Aorta (tissue), 5 donors: ENCODE measurements at regions not wholly inside any gene's neighbourhood (a gene's known extent, or its start where the extent isn't known, plus 50 kb on each side); places are given as distances from the start of the nearest gene placed in this dataset.

Experiments
- ATAC-seq: fragments of 200-7000 bp; cut with Tn5 transposase; one replicate; pipeline ENCODE4 v1.9.1; 2022; ENCODE audit warnings: moderate library complexity; ENCODE audit not compliant: low FRiP score
- DNase-seq, 2 donors: peaks; one replicate each; pipeline ENCODE4 v3.0.0-alpha.2; 2020
- H3K27ac ChIP-seq, 2 donors: one replicate each; pipeline ENCODE4 v1.5.1; 2013; ENCODE audit warnings: low read length in 2 of 2, mild to moderate bottlenecking in 2 of 2, moderate library complexity in 2 of 2, control low read depth in 1 of 2, inconsistent platforms in 1 of 2, low read depth in 1 of 2
- H3K27me3 ChIP-seq, 2 donors: one replicate each; pipeline ENCODE4 v1.6.1; 2013; ENCODE audit warnings: control low read depth in 1 of 2, low read length in 1 of 2, mild to moderate bottlenecking in 1 of 2, moderate library complexity in 1 of 2; ENCODE audit not compliant: insufficient read depth in 2 of 2, control insufficient read depth in 1 of 2
- H3K36me3 ChIP-seq, 2 donors: one replicate each; pipeline ENCODE4 v1.6.1; 2013; ENCODE audit warnings: control low read depth in 1 of 2, low read length in 1 of 2, mild to moderate bottlenecking in 1 of 2; ENCODE audit not compliant: insufficient read depth in 2 of 2, control insufficient read depth in 1 of 2
- H3K4me1 ChIP-seq, 2 donors: one replicate each; pipeline ENCODE4 v1.6.1; 2013; ENCODE audit warnings: low read length in 2 of 2, control low read depth in 1 of 2, mild to moderate bottlenecking in 1 of 2, moderate library complexity in 1 of 2; ENCODE audit not compliant: insufficient read depth in 2 of 2, control insufficient read depth in 1 of 2
- H3K4me3 ChIP-seq, 2 donors: one replicate each; pipeline ENCODE4 v1.5.1; 2013; ENCODE audit warnings: low read length in 2 of 2, control low read depth in 1 of 2, mild to moderate bottlenecking in 1 of 2
- H3K9me3 ChIP-seq: one replicate; pipeline ENCODE4 v1.6.1; 2013; ENCODE audit warnings: mild to moderate bottlenecking, low read length; ENCODE audit not compliant: control insufficient read depth
- WGBS, 2 donors: extraction: QIAGEN DNeasy Blood & Tissue Kit; methylation state at CpG; one replicate each; pipeline ENCODE4 v1.1.7; 2013; 5-methylcytosine and 5-hydroxymethylcytosine counted together
- intact Hi-C, 2 donors: fragments of 100-400 bp; cut with DNase I; formaldehyde crosslinking; loops; one replicate each; pipeline versions ENCODE4 v1.14.2 to v1.15.0; 2022
- donor health status: healthy with polysubstance abuse.
- donor health status: Bipolar disorder and iron deficiency.
- donor health status: DM: no; HTN: no; CAD: no.
- donor health status: DM: no; HTN: no; CAD: no.
- donor health status: DM: yes; HTN: yes; CAD: no.

GRCh38 chr3:18675197-18675596 is 250.1 kb upstream of the SATB1 start:
- Histone ChIP-seq H3K9me3 (no peaks in the 10 kb centered on the region), H3K4me3 (no peak overlapping the region), H3K36me3 (no peaks in the 10 kb centered on the region), H3K27me3 (no peaks in the 10 kb centered on the region), H3K27ac (no peak overlapping the region), H3K4me1 (no peaks in the 10 kb centered on the region)
- no peak for DNase-seq
- no peak for ATAC-seq
- intact Hi-C loops: no loop called here

GRCh38 chr3:18672561-18672960 is 247.4 kb upstream of the SATB1 start:
- DNase-seq (no peak), ATAC-seq (no peak)
- Histone ChIP-seq H3K4me3 (no peak overlapping the region), H3K4me1 (no peaks in the 10 kb centered on the region), H3K36me3 (no peaks in the 10 kb centered on the region), H3K27ac (no peak overlapping the region), H3K27me3 (no peaks in the 10 kb centered on the region), H3K9me3 (peaks cover 2% of the 10 kb centered on the region)
- WGBS, 2 donors: 71 to 78% methylated on average over 3 of the region's 3 CpGs
- intact Hi-C loops: no loop called here

- H3K36me3 ChIP-seq: no peaks in the 10 kb centered on the region
- no peak overlapping the region for H3K27ac ChIP-seq
- H3K9me3 ChIP-seq: peaks cover 2% of the 10 kb centered on the region
- intact Hi-C loops: no loop called here
- no peak overlapping the region for H3K4me3 ChIP-seq
- DNase-seq: no peak
- 83 to 84% methylated on average over 4 of the region's 4 CpGs for WGBS, 2 donors
- no peak for ATAC-seq
- no peaks in the 10 kb centered on the region for H3K27me3 ChIP-seq
- H3K4me1 ChIP-seq: no peaks in the 10 kb centered on the region
These were observed 245.6 kb upstream of the SATB1 start for GRCh38 chr3:18670759-18671158.

DNA sequence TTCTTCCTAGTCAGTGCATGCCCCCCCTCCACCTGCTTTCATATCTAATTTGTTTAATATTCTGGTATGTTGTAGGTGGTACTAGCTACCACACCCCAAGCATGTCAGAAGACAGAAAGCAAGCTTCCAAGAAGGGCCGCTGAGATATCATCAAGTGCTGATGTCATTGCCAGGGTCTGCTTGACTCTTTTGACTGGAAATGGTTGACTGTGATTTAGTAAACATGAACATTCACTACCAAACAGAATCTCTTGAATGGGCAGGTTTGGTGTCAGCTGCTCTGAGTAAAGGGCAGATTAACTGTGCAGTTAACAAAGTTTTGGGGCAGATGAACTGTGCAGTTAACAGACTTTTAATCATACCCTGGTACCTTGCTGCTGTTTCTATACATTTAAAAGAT is 244.2 kb upstream of the SATB1 start:
- Histone ChIP-seq H3K27ac (no peak overlapping the region), H3K4me1 (no peaks in the 10 kb centered on the region), H3K4me3 (no peak overlapping the region), H3K9me3 (peaks cover 2% of the 10 kb centered on the region), H3K36me3 (no peaks in the 10 kb centered on the region), H3K27me3 (no peaks in the 10 kb centered on the region)
- DNase-seq: no peak
- 80 to 93% methylated on average over 1 of the region's 1 CpG for WGBS, 2 donors
- ATAC-seq: no peak
- intact Hi-C loops: no loop called here

- Histone ChIP-seq H3K4me3 (no peak overlapping the region), H3K27ac (no peak overlapping the region), H3K9me3 (peaks cover 2% of the 10 kb centered on the region), H3K36me3 (no peaks in the 10 kb centered on the region), H3K27me3 (no peaks in the 10 kb centered on the region), H3K4me1 (no peaks in the 10 kb centered on the region)
- 41 to 52% methylated on average over 4 of the region's 4 CpGs for WGBS, 2 donors
- intact Hi-C loops: no loop called here
- no peak for ATAC-seq
- DNase-seq: no peak
These were observed 242.4 kb upstream of the SATB1 start for GRCh38 chr3:18667552-18667951.

- H3K36me3 ChIP-seq: no peaks in the 10 kb centered on the region
- 67 to 70% methylated on average over 2 of the region's 2 CpGs for WGBS, 2 donors
- DNase-seq: no peak
- no peaks in the 10 kb centered on the region for H3K4me1 ChIP-seq
- ATAC-seq: no peak
- no peaks in the 10 kb centered on the region for H3K27me3 ChIP-seq
- peaks cover 2% of the 10 kb centered on the region for H3K9me3 ChIP-seq
- intact Hi-C loops: no loop called here
- no peak overlapping the region for H3K27ac ChIP-seq
- no peak overlapping the region for H3K4me3 ChIP-seq
These were observed 241.5 kb upstream of the SATB1 start for GRCh38 chr3:18666655-18667054.

GRCh38 chr3:18660059-18660458 is 234.9 kb upstream of the SATB1 start:
- DNase-seq (no peak), ATAC-seq (no peak)
- intact Hi-C loops: no loop called here
- Histone ChIP-seq H3K27ac (no peak overlapping the region), H3K4me3 (no peak overlapping the region), H3K36me3 (no peaks in the 10 kb centered on the region), H3K9me3 (no peaks in the 10 kb centered on the region), H3K4me1 (no peaks in the 10 kb centered on the region), H3K27me3 (no peaks in the 10 kb centered on the region)

DNA sequence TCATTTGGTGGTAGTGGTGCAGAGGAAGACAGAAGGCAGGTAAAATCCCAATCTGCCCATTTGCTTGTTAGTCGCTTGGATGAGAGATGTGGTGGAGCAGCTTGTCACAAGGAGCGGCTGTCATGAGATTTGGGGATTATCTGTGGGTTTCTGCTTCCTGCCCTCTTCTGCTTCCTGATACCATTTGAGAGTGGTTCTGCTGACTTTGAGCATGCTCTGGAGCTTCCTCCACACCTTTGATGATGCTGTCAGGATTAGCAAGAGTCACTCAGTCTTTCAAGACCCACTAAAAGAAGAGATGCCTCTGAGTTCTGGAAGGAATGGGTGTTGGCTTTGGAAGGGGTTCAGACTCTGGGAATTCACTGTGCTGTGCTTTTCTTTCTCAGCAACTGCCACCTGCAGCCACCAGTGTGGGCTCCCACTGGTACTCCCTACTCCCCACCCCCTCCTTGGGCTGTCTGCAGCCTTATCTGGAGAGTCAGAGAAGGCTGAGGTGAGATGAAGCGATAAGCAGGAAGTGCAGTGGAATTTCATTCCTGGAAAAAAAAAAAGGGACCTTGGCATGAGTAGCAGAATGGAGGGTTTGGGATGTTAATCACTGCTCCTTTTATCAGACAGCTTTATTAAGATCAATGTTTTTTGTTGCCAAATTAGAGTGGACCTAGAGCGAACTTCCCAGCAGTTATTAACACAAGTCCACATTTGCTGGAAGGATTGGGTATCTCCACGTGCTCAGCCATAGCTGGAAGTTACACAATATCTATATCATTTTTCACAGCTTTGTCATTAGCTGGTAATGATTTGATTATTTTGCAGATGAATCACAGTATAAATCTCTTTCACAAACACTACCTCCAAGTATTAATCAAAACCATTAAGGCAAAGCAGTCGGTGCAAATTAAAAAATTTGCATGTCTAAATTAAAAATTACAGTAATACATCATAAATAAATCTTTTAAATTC is 233.0 kb upstream of the SATB1 start:
- Histone ChIP-seq H3K36me3 (no peaks in the 10 kb centered on the region), H3K27ac (no peak overlapping the region), H3K9me3 (no peaks in the 10 kb centered on the region), H3K27me3 (no peaks in the 10 kb centered on the region), H3K4me1 (no peaks in the 10 kb centered on the region), H3K4me3 (no peak overlapping the region)
- WGBS, 2 donors: 47 to 59% methylated on average over 6 of the region's 6 CpGs
- intact Hi-C loops: no loop called here
- DNase-seq: no peak
- ATAC-seq: no peak

GRCh38 chr3:18656866-18657265 is 231.7 kb upstream of the SATB1 start:
- 37 to 48% methylated on average over 5 of the region's 5 CpGs for WGBS, 2 donors

More at GRCh38 chr3:18656866-18657265, 231.7 kb upstream of the SATB1 start:
- no peak overlapping the region for H3K27ac ChIP-seq
- no peaks in the 10 kb centered on the region for H3K27me3 ChIP-seq
- ATAC-seq (no peak), DNase-seq (no peak)
- no peaks in the 10 kb centered on the region for H3K4me1 ChIP-seq
- H3K4me3 ChIP-seq: no peak overlapping the region
- no peaks in the 10 kb centered on the region for H3K9me3 ChIP-seq
- intact Hi-C loops: no loop called here
- H3K36me3 ChIP-seq: no peaks in the 10 kb centered on the region
